AG08396 (cell line): ENCODE measurements at regions not wholly inside any gene's neighbourhood (a gene's known extent, or its start where the extent isn't known, plus 50 kb on each side); places are given as distances from the start of the nearest gene placed in this dataset.

Experiments used
- DNase-seq: peaks from one replicate; pipeline ENCODE4 v3.0.0; 2012; ENCODE audit warnings: low spot score, mixed read lengths

GRCh38 chr12:124629789-124630480 is 62.5 kb upstream of the NCOR2 start:
- DNase-seq, result no peak

- DNase-seq, result no peak
Observed at GRCh38 chr12:124629117-124629516, 61.7 kb upstream of the NCOR2 start.

DNA sequence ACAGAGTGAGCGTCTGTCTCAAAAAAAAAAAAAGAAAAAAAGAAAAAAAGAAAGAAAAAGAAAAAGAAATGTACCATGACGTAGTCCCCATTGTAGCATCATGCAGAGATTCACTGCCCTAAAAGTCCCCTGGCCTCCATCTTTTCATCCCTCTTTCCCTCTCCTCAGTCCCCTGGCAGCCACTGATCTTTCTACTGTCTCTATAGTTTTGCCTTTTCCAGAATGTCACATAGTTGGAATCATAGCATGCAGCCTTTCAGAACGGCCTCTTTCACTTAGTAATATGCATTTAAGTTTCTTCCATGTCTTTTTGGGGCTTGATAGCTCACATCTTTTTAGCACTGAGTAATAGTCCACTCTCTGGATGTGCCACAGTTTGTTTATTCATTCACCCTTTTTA is 60.5 kb upstream of the NCOR2 start:
- no peak for DNase-seq

- peak; percentile 43 for DNase-seq
Observed at GRCh38 chr12:124626971-124627411, 59.6 kb upstream of the NCOR2 start.

GRCh38 chr12:124625867-124626675 is 58.7 kb upstream of the NCOR2 start:
- DNase-seq, result peak; percentile 83

DNA sequence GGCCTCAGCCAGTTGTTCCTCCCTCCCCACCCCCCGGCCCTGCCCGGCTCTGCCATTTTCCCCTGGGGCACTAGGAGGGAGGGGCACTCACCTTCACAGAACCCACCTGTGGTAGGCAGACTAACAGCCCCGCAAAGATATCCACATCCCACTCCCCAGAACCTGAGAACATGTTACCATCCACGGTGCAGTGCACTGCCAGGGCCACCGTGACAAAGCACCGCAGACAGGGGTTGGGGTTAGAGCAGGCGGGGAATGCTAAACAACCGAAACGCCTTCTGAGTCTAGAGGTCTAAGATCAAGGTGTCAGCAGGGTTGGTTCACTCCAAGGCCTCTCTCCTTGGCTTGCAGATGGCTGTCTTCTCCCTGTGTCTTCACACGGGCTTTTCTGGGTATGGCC is 57.4 kb upstream of the NCOR2 start:
- no peak for DNase-seq

DNA sequence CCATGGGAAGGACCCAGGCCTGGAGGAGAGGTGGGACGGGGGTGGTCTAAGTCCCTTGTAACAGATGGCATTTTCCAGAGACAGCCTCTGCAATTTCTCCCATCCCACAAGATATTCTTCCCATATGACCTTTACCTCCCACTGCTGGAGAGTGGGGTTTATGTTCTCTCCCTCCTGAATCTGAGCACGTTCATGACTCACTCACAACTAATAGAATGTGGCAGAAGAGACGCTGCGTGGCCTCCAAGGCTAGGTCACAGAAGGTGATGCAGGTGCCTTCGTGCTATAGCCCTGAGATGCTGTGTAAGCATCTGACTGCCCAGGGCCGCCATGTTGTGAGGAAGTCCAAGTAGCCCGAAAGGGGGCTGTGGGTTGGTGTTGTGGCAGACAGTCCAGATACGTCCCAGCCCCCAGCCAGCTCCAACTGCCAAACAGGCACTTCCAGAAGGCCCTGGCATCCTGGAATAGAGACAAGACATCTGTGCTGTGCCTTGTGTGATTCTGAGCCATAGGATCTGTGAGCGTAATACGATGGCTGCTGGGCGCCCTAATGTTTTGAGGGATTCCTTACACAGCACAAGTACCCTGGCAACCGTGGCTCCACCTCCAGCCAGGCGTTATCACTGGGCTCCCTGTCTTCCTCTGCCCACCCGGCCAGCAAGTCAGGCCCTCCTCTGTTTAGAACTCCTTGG is 56.1 kb upstream of the NCOR2 start:
- no peak for DNase-seq

- no peak for DNase-seq
Observed at GRCh38 chr12:124622764-124623163, 55.4 kb upstream of the NCOR2 start.

- DNase-seq, result no peak
Observed at GRCh38 chr12:124622331-124622730, 54.9 kb upstream of the NCOR2 start.

DNA sequence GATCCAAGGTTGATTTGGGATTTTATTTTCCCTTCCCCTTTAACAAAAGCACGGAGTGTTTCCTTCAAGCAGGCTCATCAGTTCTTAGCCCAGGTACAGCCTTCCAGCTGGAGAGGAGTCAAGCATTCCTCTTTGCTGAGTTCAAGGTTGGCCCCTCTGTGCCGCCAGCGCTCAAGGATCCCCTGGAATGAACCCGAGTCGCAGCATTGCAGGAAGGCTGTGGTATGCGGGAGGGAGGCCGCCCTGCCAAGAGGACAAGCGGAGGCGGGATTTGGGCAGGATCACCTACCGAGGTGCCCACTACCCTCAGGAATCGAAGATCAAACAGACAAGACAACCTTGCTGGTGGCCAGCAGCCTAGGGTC is 53.9 kb upstream of the NCOR2 start:
- DNase-seq, result peak; percentile 87

- peak; percentile 81 for DNase-seq
Observed at GRCh38 chr12:124620606-124621295, 53.3 kb upstream of the NCOR2 start.

- DNase-seq, result no peak
Observed at GRCh38 chr12:124618291-124618902, 51.0 kb upstream of the NCOR2 start.

DNA sequence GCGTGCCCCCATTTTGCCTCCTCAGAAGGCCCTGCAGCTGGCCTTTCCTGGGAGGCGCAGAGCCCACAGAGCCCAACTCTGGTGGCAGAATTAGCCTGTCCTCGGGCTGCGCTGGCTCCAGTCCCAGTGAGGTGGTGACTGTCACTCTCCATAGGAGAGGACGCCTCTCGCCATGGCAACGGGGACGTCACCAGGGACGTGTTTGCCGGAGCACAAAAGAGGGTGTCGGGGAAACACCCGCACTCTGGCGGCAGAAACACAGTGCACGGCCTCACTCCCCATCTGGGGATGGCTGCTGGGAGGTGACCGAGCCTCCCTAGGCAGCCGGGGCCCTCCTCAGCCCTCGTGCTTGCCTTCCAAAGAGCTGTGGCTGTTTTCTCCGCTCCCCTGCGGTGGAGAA is 50.2 kb upstream of the NCOR2 start:
- DNase-seq, result no peak
